SK-N-SH (cell line): ENCODE measurements at regions not wholly inside any gene's neighbourhood (a gene's known extent, or its start where the extent isn't known, plus 50 kb on each side); places are given as distances from the start of the nearest gene placed in this dataset.

ENCODE experiments used
- CTCF ChIP-seq: fragments of 200-600 bp; sonication (generic); IDR thresholded peaks from 2 replicates; pipeline ENCODE4 v1.6.1; 2017; ENCODE audit warnings: antibody characterized with exemption, mild to moderate bottlenecking, moderate library complexity
- NRF1 ChIP-seq: IDR thresholded peaks from 2 replicates; pipeline ENCODE4 v1.6.1; 2012; ENCODE audit warnings: low read depth, mild to moderate bottlenecking, low read length

GRCh38 chr22:49718396-49718795 is 109.3 kb downstream of the BRD1 start:
- TF ChIP-seq CTCF (no peak), NRF1 (no peak)
